Left hindlimb (tissue), 1 donor: ENCODE measurements at regions not wholly inside any gene's neighbourhood (a gene's known extent, or its start where the extent isn't known, plus 50 kb on each side); places are given as distances from the start of the nearest gene placed in this dataset.

Source experiments
- DNase-seq: peaks from one replicate; pipeline ENCODE4 v3.0.0-alpha.2; 2018

GRCh38 chr2:150570712-150571111, 83.2 kb upstream of the RND3 start:
- DNase-seq = no peak

GRCh38 chr2:150569761-150570160, 82.3 kb upstream of the RND3 start:
- DNase-seq = no peak

DNA sequence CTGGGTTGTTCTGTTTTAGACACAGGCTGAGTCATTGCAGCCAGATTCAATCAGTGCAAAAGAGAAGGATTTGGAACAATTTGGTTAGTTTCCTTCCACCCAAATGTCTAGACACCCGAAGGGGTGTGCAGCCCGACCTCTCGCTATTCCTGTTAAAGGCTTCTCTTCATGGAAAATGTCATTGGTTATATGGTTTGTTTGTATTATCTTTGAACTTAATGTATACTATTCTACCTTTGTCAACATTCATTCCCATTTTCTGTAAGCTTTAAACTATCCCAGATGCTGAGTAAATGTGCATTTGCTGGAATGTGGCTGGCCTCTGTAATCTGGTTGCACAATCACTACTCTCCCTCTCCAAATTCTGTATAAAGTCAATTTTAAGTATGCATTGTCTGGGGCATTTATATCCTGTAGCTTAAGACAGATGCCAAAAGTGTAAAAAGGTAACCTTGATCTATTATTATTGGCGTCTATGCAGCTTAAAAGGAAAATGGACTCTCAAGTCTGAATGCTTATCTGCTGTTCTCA, 80.4 kb upstream of the RND3 start:
- DNase-seq = no peak

DNA sequence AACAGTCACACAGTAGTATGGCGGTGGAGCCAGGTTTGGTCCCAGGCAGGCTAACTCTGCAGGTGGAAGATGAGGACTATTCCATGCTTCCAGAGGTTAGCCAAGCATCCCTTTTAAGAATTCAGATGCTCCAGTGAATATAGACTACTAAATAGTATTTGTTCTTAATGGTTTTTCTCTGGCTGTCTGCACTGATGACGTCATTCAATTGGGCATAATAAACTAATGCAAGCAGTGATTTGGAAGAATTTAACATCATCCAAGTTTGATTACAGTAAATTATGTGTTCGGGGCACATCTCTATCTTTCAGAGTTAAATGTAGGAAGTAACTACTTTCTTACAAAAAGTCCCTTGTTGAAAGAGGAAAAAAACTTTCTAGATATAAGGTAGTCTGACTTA, 78.8 kb upstream of the RND3 start:
- no peak for DNase-seq

DNA sequence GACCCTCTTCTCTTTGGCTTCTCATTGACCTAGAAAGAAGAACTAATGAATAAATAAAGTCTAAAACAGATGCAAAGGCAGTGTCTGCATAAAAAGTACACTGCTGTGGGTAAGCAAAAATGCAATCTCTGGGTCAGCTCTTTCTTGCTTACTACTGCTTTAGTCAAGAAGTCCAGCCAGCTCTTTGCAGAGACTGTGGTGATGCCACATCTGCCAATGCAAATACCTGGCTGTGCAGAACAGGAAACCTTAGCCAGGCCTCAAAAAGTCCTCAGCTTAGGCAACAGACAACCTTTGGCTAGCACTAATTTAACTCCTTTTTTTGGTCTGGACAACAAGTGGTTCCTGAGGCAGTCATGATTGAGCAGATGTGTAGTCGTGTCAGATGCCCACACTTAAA, 73.6 kb upstream of the RND3 start:
- DNase-seq = no peak

DNA sequence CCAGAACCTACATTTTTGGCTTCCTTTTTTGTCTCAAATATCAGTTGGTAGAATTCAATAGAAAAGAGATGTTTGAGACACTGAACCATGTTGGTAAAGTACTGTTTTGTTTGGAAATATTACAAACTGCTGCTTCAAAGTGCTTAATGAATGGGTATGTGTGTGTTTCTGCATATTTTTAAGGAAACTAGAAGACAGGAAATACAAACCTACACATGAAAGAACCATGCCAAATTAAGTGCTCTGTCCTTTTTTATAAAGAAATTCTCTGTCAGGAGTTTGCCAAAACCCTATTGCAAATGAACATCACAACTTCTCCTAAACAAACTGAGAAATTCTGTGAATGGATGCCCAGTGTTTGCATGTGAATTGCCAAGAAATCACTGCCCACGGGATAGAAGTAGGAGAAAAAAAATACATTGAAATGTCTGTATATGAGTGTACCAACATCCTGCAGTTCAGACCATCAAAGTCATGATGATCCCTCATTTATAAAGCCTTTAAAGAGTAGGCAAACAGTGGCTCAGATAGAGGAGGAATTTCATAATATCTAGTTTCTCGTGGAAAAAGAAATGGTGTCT, 69.6 kb upstream of the RND3 start:
- no peak for DNase-seq

- DNase-seq = no peak
Measured at GRCh38 chr2:150555611-150556356, 68.3 kb upstream of the RND3 start.

- no peak for DNase-seq
Measured at GRCh38 chr2:150554046-150554445, 66.6 kb upstream of the RND3 start.

DNA sequence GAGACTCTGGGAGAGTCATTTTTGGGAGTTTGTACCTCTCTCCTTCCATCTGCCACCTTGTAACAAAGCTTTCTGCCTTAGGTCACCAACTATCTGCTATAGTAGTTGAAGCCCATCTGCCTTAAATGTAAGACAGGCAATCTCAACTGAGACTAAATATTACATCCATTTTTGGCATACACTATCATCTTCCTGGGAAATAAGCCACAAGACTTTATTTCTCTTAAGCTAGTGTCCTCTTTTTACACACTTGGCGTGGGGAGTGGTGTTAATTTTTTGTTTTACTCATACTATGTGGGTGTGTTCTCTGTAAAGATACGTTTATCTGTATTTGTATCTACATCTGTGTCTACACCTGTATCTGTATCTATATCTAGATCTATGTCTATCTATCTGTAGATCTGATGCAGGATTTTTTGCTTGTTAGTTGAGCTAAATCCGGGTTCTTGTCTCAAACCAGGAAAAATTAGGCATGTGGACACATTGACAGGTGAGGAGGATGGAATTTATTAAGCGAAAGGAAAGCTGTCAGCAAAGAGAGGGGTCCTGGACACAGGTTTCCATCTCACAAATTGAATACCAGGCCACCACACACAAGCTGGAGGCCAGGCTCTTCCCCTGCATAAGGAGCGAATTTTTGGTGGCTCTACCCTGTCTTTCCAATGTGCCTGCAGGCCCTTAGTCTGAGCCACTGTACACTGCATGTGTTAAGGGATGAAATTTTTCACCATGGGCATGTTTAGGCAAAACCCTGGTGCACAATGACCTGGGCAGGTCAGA, 64.8 kb upstream of the RND3 start:
- DNase-seq = no peak

- no peak for DNase-seq
Measured at GRCh38 chr2:150549381-150549780, 61.9 kb upstream of the RND3 start.

GRCh38 chr2:150548527-150548926, 61.1 kb upstream of the RND3 start:
- DNase-seq = no peak

- DNase-seq = no peak
Measured at GRCh38 chr2:150545916-150546315, 58.4 kb upstream of the RND3 start.

- DNase-seq = no peak
Measured at GRCh38 chr2:150544731-150545130, 57.3 kb upstream of the RND3 start.

- no peak for DNase-seq
Measured at GRCh38 chr2:150542692-150543091, 55.2 kb upstream of the RND3 start.

- DNase-seq = no peak
Measured at GRCh38 chr2:150542172-150542571, 54.7 kb upstream of the RND3 start.

DNA sequence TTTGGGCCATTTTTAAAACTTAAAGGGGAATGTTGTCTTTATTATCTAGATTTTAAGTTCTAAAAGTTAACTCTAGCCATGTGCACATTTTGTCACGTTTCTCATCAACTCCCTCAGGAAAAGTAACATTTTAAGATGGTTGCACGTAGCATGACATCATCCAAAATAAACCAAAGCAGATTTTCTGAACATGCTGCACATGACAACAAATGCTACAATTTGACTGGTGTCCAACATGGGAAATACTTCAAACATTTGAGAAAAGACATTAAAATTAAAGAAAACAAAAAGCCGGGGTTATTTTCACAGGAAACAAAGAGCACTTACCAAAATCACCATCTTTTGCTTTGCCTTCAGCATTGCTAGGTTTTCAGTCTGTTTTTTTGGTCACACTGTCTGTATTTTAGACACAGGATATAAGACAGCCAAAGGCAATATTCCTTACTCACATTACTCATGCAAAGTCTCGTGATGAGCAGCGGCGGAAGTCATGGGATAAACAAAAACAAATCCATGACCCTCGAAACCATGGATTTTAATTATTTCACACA, 51.3 kb upstream of the RND3 start:
- no peak for DNase-seq
